GM21528 (cell line): ENCODE measurements at regions not wholly inside any gene's neighbourhood (a gene's known extent, or its start where the extent isn't known, plus 50 kb on each side); places are given as distances from the start of the nearest gene placed in this dataset.

ENCODE experiments used
- ATAC-seq: cut with Tn5 transposase; IDR thresholded peaks from one replicate; pipeline ENCODE4 v1.9.1; 2021; ENCODE audit warnings: mild to moderate bottlenecking, moderate library complexity; ENCODE audit not compliant: unreplicated experiment, low FRiP score

GRCh38 chr3:124089214-124089613, 97.3 kb upstream of the ROPN1 start:
- no peak for ATAC-seq

- ATAC-seq = no peak
Observed at GRCh38 chr3:124091716-124092115, 99.8 kb upstream of the ROPN1 start.

GRCh38 chr3:124092811-124093210, 100.9 kb upstream of the ROPN1 start:
- ATAC-seq = no peak

GRCh38 chr3:124094496-124094895, 102.6 kb upstream of the ROPN1 start:
- no peak for ATAC-seq

- no peak for ATAC-seq
Observed at GRCh38 chr3:124097362-124098131, 105.6 kb upstream of the ROPN1 start.

GRCh38 chr3:124101643-124102042, 109.7 kb upstream of the ROPN1 start:
- ATAC-seq = no peak

GRCh38 chr3:124107104-124107890, 115.4 kb upstream of the ROPN1 start:
- ATAC-seq = no peak

- ATAC-seq = no peak
Observed at GRCh38 chr3:124108446-124108845, 116.5 kb upstream of the ROPN1 start.

GRCh38 chr3:124113485-124113884, 121.6 kb upstream of the ROPN1 start:
- ATAC-seq = no peak

GRCh38 chr3:124115279-124115678, 123.4 kb upstream of the ROPN1 start:
- no peak for ATAC-seq

GRCh38 chr3:124115956-124116355, 124.0 kb upstream of the ROPN1 start:
- no peak for ATAC-seq

GRCh38 chr3:124116906-124117305, 125.0 kb upstream of the ROPN1 start:
- no peak for ATAC-seq

GRCh38 chr3:124117486-124117885, 125.6 kb upstream of the ROPN1 start:
- ATAC-seq = no peak

GRCh38 chr3:124118397-124118796, 126.5 kb upstream of the ROPN1 start:
- ATAC-seq = no peak

- ATAC-seq = no peak
Observed at GRCh38 chr3:124119056-124119716, 127.3 kb upstream of the ROPN1 start.

GRCh38 chr3:124121379-124122312, 129.7 kb upstream of the ROPN1 start:
- ATAC-seq = no peak

GRCh38 chr3:124125315-124125714, 133.4 kb upstream of the ROPN1 start:
- no peak for ATAC-seq

- ATAC-seq = no peak
Observed at GRCh38 chr3:124126436-124127023, 134.6 kb upstream of the ROPN1 start.

- no peak for ATAC-seq
Observed at GRCh38 chr3:124131158-124131557, 139.2 kb upstream of the ROPN1 start.

- no peak for ATAC-seq
Observed at GRCh38 chr3:124131580-124131979, 139.7 kb upstream of the ROPN1 start.
